PC-3 (cell line): ENCODE measurements at regions not wholly inside any gene's neighbourhood (a gene's known extent, or its start where the extent isn't known, plus 50 kb on each side); places are given as distances from the start of the nearest gene placed in this dataset.
"Not testable (repeated sequence)": the region's sequence is repeated elsewhere in the genome, so short reads cannot be mapped to it uniquely, and the experiment has no call there.

Experiments used
- EZH2 ChIP-seq: fragments of 300-600 bp; sonication (generic); IDR thresholded peaks from one replicate; pipeline ENCODE4 v1.6.1; 2017; ENCODE audit warnings: antibody characterized with exemption, mild to moderate bottlenecking, low read length; ENCODE audit not compliant: unreplicated experiment
- EZH2phosphoT487 ChIP-seq: fragments of 300-600 bp; sonication (generic); IDR thresholded peaks from 2 replicates; pipeline ENCODE4 v1.6.1; 2018; ENCODE audit warnings: mild to moderate bottlenecking, antibody characterized with exemption, low read length, borderline replicate concordance
- TF ChIP-seq, protein P1 (sequence below): fragments of 300-600 bp; sonication (generic); conservative IDR thresholded peaks from 2 replicates; pipeline ENCODE4 v1.5.1; 2017; ENCODE audit warnings: antibody characterized with exemption, low read depth, mild to moderate bottlenecking, low read length

DNA sequence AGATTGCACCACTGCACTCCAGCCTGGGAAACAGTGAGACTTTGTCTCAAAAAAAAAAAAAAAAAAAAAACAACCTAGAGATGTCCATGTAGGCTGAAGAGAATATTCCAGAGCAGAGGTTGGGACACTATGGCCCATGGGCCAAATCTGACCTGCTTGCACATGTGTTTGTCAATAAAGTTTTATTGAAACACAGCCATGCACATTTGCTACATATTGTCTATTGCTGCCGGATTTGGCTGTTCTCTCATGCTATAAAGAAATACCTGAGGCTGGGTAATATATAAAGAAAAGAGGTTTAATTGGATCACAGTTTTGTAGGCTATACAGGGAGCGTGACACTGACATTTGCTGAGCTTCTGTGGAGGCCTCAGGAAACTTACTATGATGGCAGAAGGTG, 102.3 kb upstream of the FAM90A26 start:
- TF ChIP-seq, protein P1, sequence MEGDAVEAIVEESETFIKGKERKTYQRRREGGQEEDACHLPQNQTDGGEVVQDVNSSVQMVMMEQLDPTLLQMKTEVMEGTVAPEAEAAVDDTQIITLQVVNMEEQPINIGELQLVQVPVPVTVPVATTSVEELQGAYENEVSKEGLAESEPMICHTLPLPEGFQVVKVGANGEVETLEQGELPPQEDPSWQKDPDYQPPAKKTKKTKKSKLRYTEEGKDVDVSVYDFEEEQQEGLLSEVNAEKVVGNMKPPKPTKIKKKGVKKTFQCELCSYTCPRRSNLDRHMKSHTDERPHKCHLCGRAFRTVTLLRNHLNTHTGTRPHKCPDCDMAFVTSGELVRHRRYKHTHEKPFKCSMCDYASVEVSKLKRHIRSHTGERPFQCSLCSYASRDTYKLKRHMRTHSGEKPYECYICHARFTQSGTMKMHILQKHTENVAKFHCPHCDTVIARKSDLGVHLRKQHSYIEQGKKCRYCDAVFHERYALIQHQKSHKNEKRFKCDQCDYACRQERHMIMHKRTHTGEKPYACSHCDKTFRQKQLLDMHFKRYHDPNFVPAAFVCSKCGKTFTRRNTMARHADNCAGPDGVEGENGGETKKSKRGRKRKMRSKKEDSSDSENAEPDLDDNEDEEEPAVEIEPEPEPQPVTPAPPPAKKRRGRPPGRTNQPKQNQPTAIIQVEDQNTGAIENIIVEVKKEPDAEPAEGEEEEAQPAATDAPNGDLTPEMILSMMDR = not testable (repeated sequence)
- TF ChIP-seq EZH2, EZH2phosphoT487: not testable (repeated sequence)
